ENCODE measurements at regions not wholly inside any gene's neighbourhood (a gene's known extent, or its start where the extent isn't known, plus 50 kb on each side); places are given as distances from the start of the nearest gene placed in this dataset.

GRCh38 chr3:15979495-15979894, 181.7 kb upstream of the ANKRD28 start:
- Histone ChIP-seq H3K27me3 (replicated peaks in 1 of 4; ENCODE audit: control extremely low read depth in 1 of 4, control insufficient read depth in 3 of 4, insufficient read depth in 4 of 4, low read length in 3 of 4) (no peaks in the 10 kb centered on the region), H3K27ac (ENCODE audit: low read length in 2 of 2) (no peak overlapping the region), H3K79me2 (ENCODE audit: control insufficient read depth, insufficient read depth, low read length) (no peaks in the 10 kb centered on the region), H3K9me3 (ENCODE audit: control extremely low read depth in 1 of 3, control insufficient read depth in 2 of 3, insufficient read depth in 1 of 3, low read length in 2 of 3) (peaks cover 0 to 2% (median 0%) of the 10 kb centered on the region in 3 donors), H3K36me3 (replicated peaks in 1 of 2; ENCODE audit: control extremely low read depth in 1 of 2, control insufficient read depth in 1 of 2, extremely low read depth in 1 of 2, insufficient read depth in 2 of 2, low read length in 1 of 2) (no peaks in the 10 kb centered on the region), H3K9ac (ENCODE audit: low read length) (no peak overlapping the region), H3K4me1 (ENCODE audit: control insufficient read depth in 2 of 2, insufficient read depth in 2 of 2, low read length in 2 of 2) (no peaks in the 10 kb centered on the region), H3K4me2 (replicated peaks; ENCODE audit: low read depth, low read length, poor library complexity, severe bottlenecking) (no peak overlapping the region), H4K20me1 (ENCODE audit: control insufficient read depth, insufficient read depth, low read length, poor library complexity, severe bottlenecking) (no peaks in the 10 kb centered on the region), H2AFZ (ENCODE audit: insufficient read depth, low read depth, low read length, poor library complexity, severe bottlenecking) (no peak overlapping the region), H3K4me3 (ENCODE audit: control extremely low read depth in 1 of 5, extremely low read depth in 1 of 5, insufficient read depth in 1 of 5, low read depth in 2 of 5, low read length in 4 of 5) (no peak overlapping the region)
- H3K4me3 Mint-ChIP-seq = no peak overlapping the region
- H3K27ac Mint-ChIP-seq = no peak overlapping the region
- ChIA-PET POLR2A (no interaction called here), CTCF (interaction anchor here (0.9 kb wide), 1 partner anchor 9 kb away, joined by 3 read pairs; no protein-coding TSS in a partner anchor)
- no peak for ATAC-seq (ENCODE audit: low read depth)
- H3K9me3 Mint-ChIP-seq (ENCODE audit: insufficient read depth) = no peaks in the 10 kb centered on the region
- TF ChIP-seq EZH2 (IDR thresholded peaks at IDR 0.05; ENCODE audit: borderline replicate concordance, insufficient read depth, low read depth, low read length, poor library complexity, severe bottlenecking) = no peak
- no peak for TF ChIP-seq CTCF (IDR thresholded peaks at IDR 0.05)
- H3K4me1 Mint-ChIP-seq = no peaks in the 10 kb centered on the region
- DNase-seq = no peak
- no peaks in the 10 kb centered on the region for H3K27me3 Mint-ChIP-seq
- 100% methylated on average over 1 of the region's 2 CpGs for WGBS (ENCODE audit: insufficient coverage)
- intact Hi-C loops (cut with micrococcal nuclease) = no loop called here

- H3K27me3 Mint-ChIP-seq = no peaks in the 10 kb centered on the region
- intact Hi-C loops (cut with micrococcal nuclease) = no loop called here
- no peaks in the 10 kb centered on the region for H3K4me1 ChIP-seq (ENCODE audit: control insufficient read depth in 2 of 2, insufficient read depth in 2 of 2, low read length in 2 of 2)
- no peak overlapping the region for H3K4me3 ChIP-seq (ENCODE audit: control extremely low read depth in 1 of 5, extremely low read depth in 1 of 5, insufficient read depth in 1 of 5, low read depth in 2 of 5, low read length in 4 of 5)
- no peak overlapping the region for H3K9ac ChIP-seq (ENCODE audit: low read length)
- no peak overlapping the region for H3K4me2 ChIP-seq (replicated peaks; ENCODE audit: low read depth, low read length, poor library complexity, severe bottlenecking)
- no peaks in the 10 kb centered on the region for H3K4me1 Mint-ChIP-seq
- DNase-seq (no peak), ATAC-seq (ENCODE audit: low read depth) (no peak)
- no CpG with 5 or more reads among the region's 3 CpGs for WGBS (ENCODE audit: insufficient coverage)
- no peak overlapping the region for H3K4me3 Mint-ChIP-seq
- no peak overlapping the region for H2AFZ ChIP-seq (ENCODE audit: insufficient read depth, low read depth, low read length, poor library complexity, severe bottlenecking)
- ChIA-PET CTCF (no interaction called here), POLR2A (no interaction called here)
- H4K20me1 ChIP-seq (ENCODE audit: control insufficient read depth, insufficient read depth, low read length, poor library complexity, severe bottlenecking) = no peaks in the 10 kb centered on the region
- no peaks in the 10 kb centered on the region for H3K9me3 ChIP-seq (ENCODE audit: control extremely low read depth in 1 of 3, control insufficient read depth in 2 of 3, insufficient read depth in 1 of 3, low read length in 2 of 3)
- no peaks in the 10 kb centered on the region for H3K79me2 ChIP-seq (ENCODE audit: control insufficient read depth, insufficient read depth, low read length)
- no peaks in the 10 kb centered on the region for H3K9me3 Mint-ChIP-seq (ENCODE audit: insufficient read depth)
- no peak for TF ChIP-seq EZH2 (IDR thresholded peaks at IDR 0.05; ENCODE audit: borderline replicate concordance, insufficient read depth, low read depth, low read length, poor library complexity, severe bottlenecking)
- TF ChIP-seq CTCF (IDR thresholded peaks at IDR 0.05) = no peak
- no peak overlapping the region for H3K27ac ChIP-seq (ENCODE audit: low read length in 2 of 2)
- H3K27me3 ChIP-seq (replicated peaks in 1 of 4; ENCODE audit: control extremely low read depth in 1 of 4, control insufficient read depth in 3 of 4, insufficient read depth in 4 of 4, low read length in 3 of 4) = no peaks in the 10 kb centered on the region
- H3K36me3 ChIP-seq (replicated peaks in 1 of 2; ENCODE audit: control extremely low read depth in 1 of 2, control insufficient read depth in 1 of 2, extremely low read depth in 1 of 2, insufficient read depth in 2 of 2, low read length in 1 of 2) = no peaks in the 10 kb centered on the region
- no peak overlapping the region for H3K27ac Mint-ChIP-seq
Observed at GRCh38 chr3:15979900-15980299, 182.1 kb upstream of the ANKRD28 start.
